ENCODE measurements at regions not wholly inside any gene's neighbourhood (a gene's known extent, or its start where the extent isn't known, plus 50 kb on each side); places are given as distances from the start of the nearest gene placed in this dataset.

GRCh38 chr16:35195173-35195863 is 1735.9 kb downstream of the TP53TG3F start:
- DNase-seq (no peak), ATAC-seq (replicated peaks) (no peak)
- Mint-ChIP-seq H3K4me1 (ENCODE audit: low read depth in 2 of 2) (no peaks in the 10 kb centered on the region), H3K4me3 (no peak overlapping the region), H3K36me3 (ENCODE audit: insufficient read depth) (peaks cover 2% of the 10 kb centered on the region), H3K9me3 (peaks cover 8 to 24% of the 10 kb centered on the region in 2 donors), H3K27ac (no peak overlapping the region), H3K27me3 (no peaks in the 10 kb centered on the region)

- no peak for ATAC-seq (replicated peaks)
- Mint-ChIP-seq H3K9me3 (peaks cover 8 to 24% of the 10 kb centered on the region in 2 donors), H3K4me1 (ENCODE audit: low read depth in 2 of 2) (peaks cover 0 to 3% of the 10 kb centered on the region in 2 donors), H3K27ac (no peak overlapping the region), H3K4me3 (no peak overlapping the region), H3K36me3 (ENCODE audit: insufficient read depth) (peaks cover 2% of the 10 kb centered on the region), H3K27me3 (no peaks in the 10 kb centered on the region)
- DNase-seq = no peak
Measured at GRCh38 chr16:35195864-35196216, 1736.4 kb downstream of the TP53TG3F start.

- H3K27ac Mint-ChIP-seq = no peak overlapping the region
- ATAC-seq (replicated peaks) (no peak), DNase-seq (no peak)
- no peaks in the 10 kb centered on the region for H3K27me3 Mint-ChIP-seq
- peaks cover 2% of the 10 kb centered on the region for H3K36me3 Mint-ChIP-seq (ENCODE audit: insufficient read depth)
- H3K4me3 Mint-ChIP-seq = no peak overlapping the region
- H3K9me3 Mint-ChIP-seq = peaks cover 10 to 29% of the 10 kb centered on the region in 2 donors
- peaks cover 0 to 5% of the 10 kb centered on the region in 2 donors for H3K4me1 Mint-ChIP-seq (ENCODE audit: low read depth in 2 of 2)
Measured at GRCh38 chr16:35196313-35196712, 1736.9 kb downstream of the TP53TG3F start.

GRCh38 chr16:35197656-35198055 is 1738.2 kb downstream of the TP53TG3F start:
- H3K4me1 Mint-ChIP-seq (ENCODE audit: low read depth in 2 of 2) = peaks cover 0 to 9% of the 10 kb centered on the region in 2 donors
- no peak for DNase-seq
- H3K27ac Mint-ChIP-seq = no peak overlapping the region
- H3K4me3 Mint-ChIP-seq = no peak overlapping the region
- peaks cover 12 to 39% of the 10 kb centered on the region in 2 donors for H3K9me3 Mint-ChIP-seq
- H3K27me3 Mint-ChIP-seq = no peaks in the 10 kb centered on the region
- H3K36me3 Mint-ChIP-seq (ENCODE audit: insufficient read depth) = peaks cover 2% of the 10 kb centered on the region
- ATAC-seq (replicated peaks) = no peak

GRCh38 chr16:35198223-35199199 is 1739.1 kb downstream of the TP53TG3F start:
- Mint-ChIP-seq H3K4me1 (ENCODE audit: low read depth in 2 of 2) (peaks cover 0 to 9% of the 10 kb centered on the region in 2 donors), H3K27me3 (no peaks in the 10 kb centered on the region), H3K27ac (no peak overlapping the region), H3K9me3 (peaks cover 12 to 38% of the 10 kb centered on the region in 2 donors), H3K36me3 (ENCODE audit: insufficient read depth) (peaks cover 2% of the 10 kb centered on the region), H3K4me3 (no peak overlapping the region)
- no peak for DNase-seq
- no peak for ATAC-seq (replicated peaks)

GRCh38 chr16:35200662-35201061 is 1741.2 kb downstream of the TP53TG3F start:
- ATAC-seq (replicated peaks) = no peak
- DNase-seq = no peak
- Mint-ChIP-seq H3K27ac (no peak overlapping the region), H3K9me3 (peaks cover 6 to 22% of the 10 kb centered on the region in 2 donors), H3K4me3 (no peak overlapping the region), H3K4me1 (ENCODE audit: low read depth in 2 of 2) (peaks cover 0 to 9% of the 10 kb centered on the region in 2 donors), H3K27me3 (no peaks in the 10 kb centered on the region), H3K36me3 (ENCODE audit: insufficient read depth) (no peaks in the 10 kb centered on the region)

- Mint-ChIP-seq H3K9me3 (peaks cover 9 to 17% of the 10 kb centered on the region in 2 donors), H3K27ac (no peak overlapping the region), H3K4me3 (no peak overlapping the region), H3K27me3 (no peaks in the 10 kb centered on the region), H3K4me1 (ENCODE audit: low read depth in 2 of 2) (peaks cover 0 to 9% of the 10 kb centered on the region in 2 donors), H3K36me3 (ENCODE audit: insufficient read depth) (no peaks in the 10 kb centered on the region)
- DNase-seq = no peak
- ATAC-seq (replicated peaks) = no peak
Measured at GRCh38 chr16:35201151-35201550, 1741.7 kb downstream of the TP53TG3F start.

- Mint-ChIP-seq H3K27me3 (no peaks in the 10 kb centered on the region), H3K4me3 (no peak overlapping the region), H3K4me1 (ENCODE audit: low read depth in 2 of 2) (peaks cover 0 to 9% of the 10 kb centered on the region in 2 donors), H3K36me3 (ENCODE audit: insufficient read depth) (no peaks in the 10 kb centered on the region), H3K9me3 (peaks cover 11 to 15% of the 10 kb centered on the region in 2 donors), H3K27ac (no peak overlapping the region)
- DNase-seq (no peak), ATAC-seq (replicated peaks) (no peak)
Measured at GRCh38 chr16:35203636-35204035, 1744.2 kb downstream of the TP53TG3F start.

GRCh38 chr16:35207059-35207999 is 1747.9 kb downstream of the TP53TG3F start:
- Mint-ChIP-seq H3K27ac (no peak overlapping the region), H3K9me3 (peaks cover under 1 to 11% of the 10 kb centered on the region in 2 donors), H3K4me1 (ENCODE audit: low read depth in 2 of 2) (no peaks in the 10 kb centered on the region), H3K27me3 (no peaks in the 10 kb centered on the region), H3K36me3 (ENCODE audit: insufficient read depth) (no peaks in the 10 kb centered on the region), H3K4me3 (no peak overlapping the region)
- no peak for ATAC-seq (replicated peaks)
- no peak for DNase-seq

- ATAC-seq (replicated peaks) = no peak
- H3K4me1 Mint-ChIP-seq (ENCODE audit: low read depth in 2 of 2) = no peaks in the 10 kb centered on the region
- no peaks in the 10 kb centered on the region for H3K36me3 Mint-ChIP-seq (ENCODE audit: insufficient read depth)
Measured at GRCh38 chr16:35208001-35208935, 1748.9 kb downstream of the TP53TG3F start.

GRCh38 chr16:35210681-35211433 is 1751.4 kb downstream of the TP53TG3F start:
- peaks cover 0 to 4% of the 10 kb centered on the region in 2 donors for H3K4me1 Mint-ChIP-seq (ENCODE audit: low read depth in 2 of 2)
- no peak overlapping the region for H3K4me3 Mint-ChIP-seq
- no peaks in the 10 kb centered on the region for H3K27me3 Mint-ChIP-seq
- H3K9me3 Mint-ChIP-seq = peaks cover 6 to 11% of the 10 kb centered on the region in 2 donors
- ATAC-seq (replicated peaks) (no peak), DNase-seq (no peak)
- H3K27ac Mint-ChIP-seq = no peak overlapping the region
- H3K36me3 Mint-ChIP-seq (ENCODE audit: insufficient read depth) = no peaks in the 10 kb centered on the region

More at GRCh38 chr16:35208001-35208935, 1748.9 kb downstream of the TP53TG3F start:
- no peak overlapping the region for H3K4me3 Mint-ChIP-seq
- H3K27ac Mint-ChIP-seq = no peak overlapping the region
- H3K27me3 Mint-ChIP-seq = no peaks in the 10 kb centered on the region
- no peak for DNase-seq
- H3K9me3 Mint-ChIP-seq = peaks cover 0 to 11% of the 10 kb centered on the region in 2 donors

Measured in effector memory CD8-positive, alpha-beta T cell (primary cell).